ENCODE measurements at regions not wholly inside any gene's neighbourhood (a gene's known extent, or its start where the extent isn't known, plus 50 kb on each side); places are given as distances from the start of the nearest gene placed in this dataset.
"Not testable (repeated sequence)": the region's sequence is repeated elsewhere in the genome, so short reads cannot be mapped to it uniquely, and the experiment has no call there.

- 100% methylated on average over 1 of the region's 7 CpGs for WGBS (ENCODE audit: insufficient coverage)
- no peak overlapping the region for H3K4me3 ChIP-seq (ENCODE audit: control insufficient read depth in 1 of 7, extremely low read depth in 1 of 7, insufficient read depth in 4 of 7, low read depth in 2 of 7, low read length in 6 of 7)
- no peaks in the 10 kb centered on the region for H3K27me3 ChIP-seq (replicated peaks in 2 of 5; ENCODE audit: control insufficient read depth in 4 of 5, insufficient read depth in 5 of 5, low read length in 4 of 5)
- no peaks in the 10 kb centered on the region for H3K36me3 ChIP-seq (ENCODE audit: control insufficient read depth in 4 of 4, insufficient read depth in 4 of 4, low read length in 3 of 4)
- CTCF ChIA-PET: no interaction called here
- no peaks in the 10 kb centered on the region for H3K9me3 ChIP-seq (ENCODE audit: control extremely low read depth in 1 of 5, control insufficient read depth in 4 of 5, insufficient read depth in 2 of 5, low read depth in 1 of 5, low read length in 4 of 5)
- DNase-seq: no peak
- no peaks in the 10 kb centered on the region for H3K4me1 ChIP-seq (ENCODE audit: control extremely low read depth in 1 of 4, control insufficient read depth in 4 of 4, insufficient read depth in 4 of 4, low read length in 3 of 4)
- no peak overlapping the region for H3K27ac ChIP-seq (ENCODE audit: insufficient read depth in 1 of 2, low read depth in 1 of 2, low read length in 2 of 2, poor library complexity in 1 of 2, severe bottlenecking in 2 of 2)
- POLR2A ChIA-PET: no interaction called here
Observed at GRCh38 chr9:64061013-64061627, 1223.9 kb downstream of the FOXD4L5 start.

GRCh38 chr9:64058070-64058469 is 1226.9 kb downstream of the FOXD4L5 start:
- H3K27ac ChIP-seq (ENCODE audit: insufficient read depth in 1 of 2, low read depth in 1 of 2, low read length in 2 of 2, poor library complexity in 1 of 2, severe bottlenecking in 2 of 2); DNase-seq; H3K4me1 ChIP-seq (ENCODE audit: control extremely low read depth in 1 of 4, control insufficient read depth in 4 of 4, insufficient read depth in 4 of 4, low read length in 3 of 4); CTCF ChIA-PET; H3K4me3 ChIP-seq (ENCODE audit: control insufficient read depth in 1 of 7, extremely low read depth in 1 of 7, insufficient read depth in 4 of 7, low read depth in 2 of 7, low read length in 6 of 7); H3K9me3 ChIP-seq (ENCODE audit: control extremely low read depth in 1 of 5, control insufficient read depth in 4 of 5, insufficient read depth in 2 of 5, low read depth in 1 of 5, low read length in 4 of 5); POLR2A ChIA-PET; H3K27me3 ChIP-seq (replicated peaks in 2 of 5; ENCODE audit: control insufficient read depth in 4 of 5, insufficient read depth in 5 of 5, low read length in 4 of 5); H3K36me3 ChIP-seq (ENCODE audit: control insufficient read depth in 4 of 4, insufficient read depth in 4 of 4, low read length in 3 of 4): not testable (repeated sequence)
- WGBS (ENCODE audit: insufficient coverage): no CpG with 5 or more reads among the region's 1 CpG

GRCh38 chr9:64057553-64057952 is 1227.5 kb downstream of the FOXD4L5 start:
- DNase-seq: no peak
- H3K27ac ChIP-seq (ENCODE audit: insufficient read depth in 1 of 2, low read depth in 1 of 2, low read length in 2 of 2, poor library complexity in 1 of 2, severe bottlenecking in 2 of 2): no peak overlapping the region
- CTCF ChIA-PET: no interaction called here
- no peaks in the 10 kb centered on the region for H3K4me1 ChIP-seq (ENCODE audit: control extremely low read depth in 1 of 4, control insufficient read depth in 4 of 4, insufficient read depth in 4 of 4, low read length in 3 of 4)
- no peaks in the 10 kb centered on the region for H3K27me3 ChIP-seq (replicated peaks in 2 of 5; ENCODE audit: control insufficient read depth in 4 of 5, insufficient read depth in 5 of 5, low read length in 4 of 5)
- H3K4me3 ChIP-seq (ENCODE audit: control insufficient read depth in 1 of 7, extremely low read depth in 1 of 7, insufficient read depth in 4 of 7, low read depth in 2 of 7, low read length in 6 of 7): no peak overlapping the region
- WGBS (ENCODE audit: insufficient coverage): 88% methylated on average over 1 of the region's 4 CpGs
- no peaks in the 10 kb centered on the region for H3K9me3 ChIP-seq (ENCODE audit: control extremely low read depth in 1 of 5, control insufficient read depth in 4 of 5, insufficient read depth in 2 of 5, low read depth in 1 of 5, low read length in 4 of 5)
- no peaks in the 10 kb centered on the region for H3K36me3 ChIP-seq (ENCODE audit: control insufficient read depth in 4 of 4, insufficient read depth in 4 of 4, low read length in 3 of 4)
- POLR2A ChIA-PET: no interaction called here

- H3K36me3 ChIP-seq (ENCODE audit: control insufficient read depth in 4 of 4, insufficient read depth in 4 of 4, low read length in 3 of 4); DNase-seq; CTCF ChIA-PET; H3K4me3 ChIP-seq (ENCODE audit: control insufficient read depth in 1 of 7, extremely low read depth in 1 of 7, insufficient read depth in 4 of 7, low read depth in 2 of 7, low read length in 6 of 7); H3K4me1 ChIP-seq (ENCODE audit: control extremely low read depth in 1 of 4, control insufficient read depth in 4 of 4, insufficient read depth in 4 of 4, low read length in 3 of 4); POLR2A ChIA-PET; H3K27ac ChIP-seq (ENCODE audit: insufficient read depth in 1 of 2, low read depth in 1 of 2, low read length in 2 of 2, poor library complexity in 1 of 2, severe bottlenecking in 2 of 2); H3K27me3 ChIP-seq (replicated peaks in 2 of 5; ENCODE audit: control insufficient read depth in 4 of 5, insufficient read depth in 5 of 5, low read length in 4 of 5); H3K9me3 ChIP-seq (ENCODE audit: control extremely low read depth in 1 of 5, control insufficient read depth in 4 of 5, insufficient read depth in 2 of 5, low read depth in 1 of 5, low read length in 4 of 5): not testable (repeated sequence)
- WGBS (ENCODE audit: insufficient coverage): 59% methylated on average over 3 of the region's 4 CpGs
Observed at GRCh38 chr9:64028925-64029324, 1256.1 kb downstream of the FOXD4L5 start.

GRCh38 chr9:64020696-64021491 is 1264.1 kb downstream of the FOXD4L5 start:
- 87% methylated on average over 33 of the region's 46 CpGs for WGBS (ENCODE audit: insufficient coverage)
- CTCF ChIA-PET; H3K27ac ChIP-seq (ENCODE audit: insufficient read depth in 1 of 2, low read depth in 1 of 2, low read length in 2 of 2, poor library complexity in 1 of 2, severe bottlenecking in 2 of 2); H3K4me1 ChIP-seq (ENCODE audit: control extremely low read depth in 1 of 4, control insufficient read depth in 4 of 4, insufficient read depth in 4 of 4, low read length in 3 of 4); H3K27me3 ChIP-seq (replicated peaks in 2 of 5; ENCODE audit: control insufficient read depth in 4 of 5, insufficient read depth in 5 of 5, low read length in 4 of 5); POLR2A ChIA-PET; H3K9me3 ChIP-seq (ENCODE audit: control extremely low read depth in 1 of 5, control insufficient read depth in 4 of 5, insufficient read depth in 2 of 5, low read depth in 1 of 5, low read length in 4 of 5); H3K36me3 ChIP-seq (ENCODE audit: control insufficient read depth in 4 of 4, insufficient read depth in 4 of 4, low read length in 3 of 4); H3K4me3 ChIP-seq (ENCODE audit: control insufficient read depth in 1 of 7, extremely low read depth in 1 of 7, insufficient read depth in 4 of 7, low read depth in 2 of 7, low read length in 6 of 7); DNase-seq: not testable (repeated sequence)

GRCh38 chr9:64017666-64018065 is 1267.3 kb downstream of the FOXD4L5 start:
- H3K27ac ChIP-seq (ENCODE audit: insufficient read depth in 1 of 2, low read depth in 1 of 2, low read length in 2 of 2, poor library complexity in 1 of 2, severe bottlenecking in 2 of 2); H3K27me3 ChIP-seq (replicated peaks in 2 of 5; ENCODE audit: control insufficient read depth in 4 of 5, insufficient read depth in 5 of 5, low read length in 4 of 5); POLR2A ChIA-PET; DNase-seq; H3K36me3 ChIP-seq (ENCODE audit: control insufficient read depth in 4 of 4, insufficient read depth in 4 of 4, low read length in 3 of 4); H3K4me1 ChIP-seq (ENCODE audit: control extremely low read depth in 1 of 4, control insufficient read depth in 4 of 4, insufficient read depth in 4 of 4, low read length in 3 of 4); CTCF ChIA-PET; H3K4me3 ChIP-seq (ENCODE audit: control insufficient read depth in 1 of 7, extremely low read depth in 1 of 7, insufficient read depth in 4 of 7, low read depth in 2 of 7, low read length in 6 of 7): not testable (repeated sequence)
- 48% methylated on average over 2 of the region's 2 CpGs for WGBS (ENCODE audit: insufficient coverage)
- peaks cover 0 to 16% (median 3%) of the 10 kb centered on the region in 5 experiments for H3K9me3 ChIP-seq (ENCODE audit: control extremely low read depth in 1 of 5, control insufficient read depth in 4 of 5, insufficient read depth in 2 of 5, low read depth in 1 of 5, low read length in 4 of 5)

- H3K4me1 ChIP-seq (ENCODE audit: control extremely low read depth in 1 of 4, control insufficient read depth in 4 of 4, insufficient read depth in 4 of 4, low read length in 3 of 4); POLR2A ChIA-PET; H3K36me3 ChIP-seq (ENCODE audit: control insufficient read depth in 4 of 4, insufficient read depth in 4 of 4, low read length in 3 of 4); CTCF ChIA-PET; H3K27ac ChIP-seq (ENCODE audit: insufficient read depth in 1 of 2, low read depth in 1 of 2, low read length in 2 of 2, poor library complexity in 1 of 2, severe bottlenecking in 2 of 2); H3K27me3 ChIP-seq (replicated peaks in 2 of 5; ENCODE audit: control insufficient read depth in 4 of 5, insufficient read depth in 5 of 5, low read length in 4 of 5): not testable (repeated sequence)
- DNase-seq: peak in 1 of 3 donors; percentile 75
- H3K4me3 ChIP-seq (ENCODE audit: control insufficient read depth in 1 of 7, extremely low read depth in 1 of 7, insufficient read depth in 4 of 7, low read depth in 2 of 7, low read length in 6 of 7): peak overlapping the region in 4 of 7 experiments; percentile 13 to 40 (median 23)
- 65% methylated on average over 21 of the region's 46 CpGs for WGBS (ENCODE audit: insufficient coverage)
- peaks cover 0 to 16% (median 3%) of the 10 kb centered on the region in 5 experiments for H3K9me3 ChIP-seq (ENCODE audit: control extremely low read depth in 1 of 5, control insufficient read depth in 4 of 5, insufficient read depth in 2 of 5, low read depth in 1 of 5, low read length in 4 of 5)
Observed at GRCh38 chr9:64016845-64017406, 1268.1 kb downstream of the FOXD4L5 start.
